ENCODE measurements at regions not wholly inside any gene's neighbourhood (a gene's known extent, or its start where the extent isn't known, plus 50 kb on each side); places are given as distances from the start of the nearest gene placed in this dataset.
"Not testable (repeated sequence)": the region's sequence is repeated elsewhere in the genome, so short reads cannot be mapped to it uniquely, and the experiment has no call there.

GRCh38 chr5:28928327-28928790 lies 1890.0 kb upstream of the CDH9 start:
- not testable (repeated sequence) for TF ChIP-seq POLR2A (IDR thresholded peaks at IDR 0.05; ENCODE audit: low read depth, low read length); CTCF (IDR thresholded peaks at IDR 0.05; ENCODE audit: extremely low read depth in 1 of 2, insufficient read depth in 1 of 2, low read depth in 1 of 2, low read length in 2 of 2); FOS (IDR thresholded peaks at IDR 0.05; ENCODE audit: borderline replicate concordance, insufficient read depth, low read length); EZH2 (IDR thresholded peaks at IDR 0.05; ENCODE audit: borderline replicate concordance, low read depth, low read length, severe bottlenecking); JUN (IDR thresholded peaks at IDR 0.05; ENCODE audit: borderline replicate concordance, insufficient read depth, insufficient read length, low read depth); POLR2AphosphoS5 (IDR thresholded peaks at IDR 0.05; ENCODE audit: insufficient read depth, low read depth, low read length); MYC (IDR thresholded peaks at IDR 0.05; ENCODE audit: low read depth, low read length); MAX (IDR thresholded peaks at IDR 0.05; ENCODE audit: insufficient read depth, insufficient read length)

Measured in endothelial cell of umbilical vein (primary cell).